HepG2 (cell line): ENCODE measurements at regions not wholly inside any gene's neighbourhood (a gene's known extent, or its start where the extent isn't known, plus 50 kb on each side); places are given as distances from the start of the nearest gene placed in this dataset.

ENCODE experiments used
- BCL6 ChIP-seq: IDR thresholded peaks from 2 replicates; pipeline ENCODE4 v1.6.1; 2016; ENCODE audit warnings: missing genetic modification reagents, missing compliant biosample characterization
- FOXJ3 ChIP-seq: sonication (generic); formaldehyde crosslinking; IDR thresholded peaks from 2 replicates; pipeline ENCODE4 v1.4.0; 2020; ENCODE audit warnings: missing genetic modification reagents, mild to moderate bottlenecking, borderline replicate concordance
- GTF3A ChIP-seq: sonication (generic); formaldehyde crosslinking; conservative IDR thresholded peaks from 2 replicates; pipeline ENCODE4 v1.4.0; 2020; ENCODE audit warnings: mild to moderate bottlenecking, missing genetic modification reagents
- HDAC2 ChIP-seq: sonication (generic); formaldehyde crosslinking; IDR thresholded peaks from 2 replicates; pipeline ENCODE4 v1.4.0; 2020; ENCODE audit warnings: missing genetic modification reagents
- HNF1B ChIP-seq: sonication (generic); formaldehyde crosslinking; IDR thresholded peaks from 2 replicates; pipeline ENCODE4 v1.5.1; 2020; ENCODE audit warnings: mild to moderate bottlenecking, moderate library complexity, missing genetic modification reagents
- LCORL ChIP-seq, 2 experiments: fragments of 450-650 bp in 1 of 2; sonication (generic) in 1 of 2; formaldehyde crosslinking in 1 of 2; IDR thresholded peaks; 2 replicates each; pipeline versions ENCODE4 v1.5.0 to v1.6.1; 2017 to 2020; ENCODE audit warnings: antibody characterized with exemption in 1 of 2, missing genetic modification reagents in 1 of 2
- NCOA2 ChIP-seq: sonication (generic); formaldehyde crosslinking; IDR thresholded peaks from 2 replicates; pipeline ENCODE4 v1.8.0; 2022; ENCODE audit warnings: inconsistent platforms
- PAWR ChIP-seq: sonication (generic); formaldehyde crosslinking; IDR thresholded peaks from 2 replicates; pipeline ENCODE4 v1.4.0; 2020; ENCODE audit warnings: missing genetic modification reagents, mild to moderate bottlenecking, borderline replicate concordance
- RXRA ChIP-seq: sonication (generic); formaldehyde crosslinking; IDR thresholded peaks from 2 replicates; pipeline ENCODE4 v1.5.1; 2020; ENCODE audit warnings: missing genetic modification reagents
- SOX6 ChIP-seq, 2 experiments: fragments of 450-650 bp in 1 of 2; sonication (generic) in 1 of 2; formaldehyde crosslinking in 1 of 2; IDR thresholded peaks; 2 replicates each; pipeline versions ENCODE4 v1.4.0 to v1.6.1; 2017 to 2020; ENCODE audit warnings: antibody characterized with exemption in 1 of 2, mild to moderate bottlenecking in 1 of 2, missing genetic modification reagents in 1 of 2
- THAP11 ChIP-seq: IDR thresholded peaks from 2 replicates; pipeline ENCODE4 v1.6.1; 2016; ENCODE audit warnings: missing biosample characterization, missing genetic modification reagents
- ZNF816 ChIP-seq: sonication (generic); formaldehyde crosslinking; IDR thresholded peaks from 2 replicates; pipeline ENCODE4 v1.8.0; 2022; ENCODE audit warnings: missing genetic modification reagents, mild to moderate bottlenecking, borderline replicate concordance

DNA sequence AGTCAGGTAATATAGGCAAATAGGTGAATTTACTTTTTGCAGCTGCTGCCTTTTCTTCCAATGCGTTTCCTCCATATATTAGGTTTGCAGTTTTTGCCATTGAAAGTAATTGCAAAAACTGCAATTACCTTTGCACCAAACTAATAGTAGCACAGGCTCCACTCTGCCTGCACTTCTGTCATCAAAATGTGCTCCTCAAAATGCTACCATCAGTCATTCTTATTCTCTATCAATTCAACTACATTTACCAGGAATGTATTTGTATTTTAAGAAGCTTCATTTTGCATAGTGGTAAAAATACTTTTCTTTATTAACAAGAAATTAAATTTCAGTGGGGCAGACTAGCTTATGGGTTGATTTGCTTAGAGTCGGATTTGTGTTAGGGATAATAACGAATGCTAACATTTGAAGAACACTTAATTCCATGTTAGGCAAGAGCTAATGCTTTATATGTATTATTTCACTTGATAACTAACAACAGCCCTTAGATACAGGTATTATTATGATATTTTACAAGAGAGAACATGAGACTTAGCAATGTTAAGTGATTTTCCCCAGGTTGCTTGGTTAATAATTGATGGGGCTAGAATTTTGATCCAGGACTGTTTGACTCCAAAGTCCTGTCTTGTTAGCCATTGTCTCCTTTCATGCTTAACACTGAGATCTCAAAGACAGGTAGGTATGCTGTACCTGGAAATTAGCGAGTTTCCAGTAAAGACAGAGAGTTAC, 300.4 kb downstream of the MAN2A1 start (continued):
- TF ChIP-seq FOXJ3 (peak; percentile 41; the same call in 1 of the 2 replicates), SOX6 (IDR thresholded peaks at IDR 0.05) (no peak), SOX6 (CRISPR knock-in tag; IDR thresholded peaks at IDR 0.05) (peak; percentile 88), LCORL (IDR thresholded peaks at IDR 0.05) (no peak), LCORL (CRISPR knock-in tag; IDR thresholded peaks at IDR 0.05) (no peak), RXRA (CRISPR knock-in tag) (no peak), HNF1B (CRISPR knock-in tag) (peak; percentile 47; the same call in 1 of the 2 replicates), NCOA2 (peak; percentile 88), THAP11 (0 out of 2 replicates have a peak, but pooled peaks have one; percentile 13), GTF3A (CRISPR knock-in tag) (no peak), HDAC2 (CRISPR knock-in tag) (0 out of 2 replicates have a peak, but pooled peaks have one; percentile 18), ZNF816 (CRISPR knock-in tag) (no peak), BCL6 (CRISPR knock-in tag) (peak; percentile 85), PAWR (CRISPR knock-in tag) (no peak)
